Smooth muscle cell (in vitro differentiated cells): ENCODE measurements at regions not wholly inside any gene's neighbourhood (a gene's known extent, or its start where the extent isn't known, plus 50 kb on each side); places are given as distances from the start of the nearest gene placed in this dataset.

Experiments
- DNase-seq: peaks from one replicate; lab custom pipeline; 2025; ENCODE audit not compliant: unreplicated experiment; lab: John Stamatoyannopoulos, UW
- H2AFZ ChIP-seq: fragments of 200-600 bp; sonication (generic); 2 replicates; pipeline ENCODE4 v1.6.0; 2016; ENCODE audit warnings: antibody characterized with exemption, low read depth, mild to moderate bottlenecking
- H3F3A ChIP-seq: fragments of 200-600 bp; sonication (generic); 2 replicates; pipeline ENCODE4 v1.6.0; 2017; ENCODE audit warnings: antibody characterized with exemption, low read depth
- H3K27ac ChIP-seq: fragments of 200-600 bp; sonication (generic); 2 replicates; pipeline ENCODE4 v1.5.1; 2016; ENCODE audit warnings: low read depth, mild to moderate bottlenecking
- H3K27me3 ChIP-seq: fragments of 200-600 bp; sonication (generic); 2 replicates; pipeline ENCODE4 v1.6.1; 2016; ENCODE audit warnings: low read depth, mild to moderate bottlenecking
- H3K36me3 ChIP-seq: fragments of 200-600 bp; sonication (generic); 2 replicates; pipeline ENCODE4 v1.5.1; 2016; ENCODE audit warnings: low read depth
- H3K4me1 ChIP-seq: fragments of 200-600 bp; sonication (generic); 2 replicates; pipeline ENCODE4 v1.5.1; 2016; ENCODE audit warnings: low read depth
- H3K4me2 ChIP-seq: fragments of 200-600 bp; sonication (generic); 2 replicates; pipeline ENCODE4 v1.6.0; 2016; ENCODE audit warnings: mild to moderate bottlenecking
- H3K4me3 ChIP-seq: fragments of 200-600 bp; sonication (generic); 2 replicates; pipeline ENCODE4 v1.5.1; 2016; ENCODE audit warnings: mild to moderate bottlenecking
- H3K79me2 ChIP-seq: fragments of 200-600 bp; sonication (generic); 2 replicates; pipeline ENCODE4 v1.6.0; 2016; ENCODE audit warnings: low read depth, mild to moderate bottlenecking
- H3K9ac ChIP-seq: fragments of 200-600 bp; sonication (generic); 2 replicates; pipeline ENCODE4 v1.6.0; 2016; ENCODE audit warnings: low read depth
- H3K9me3 ChIP-seq: fragments of 200-600 bp; sonication (generic); replicated peaks from 2 replicates; pipeline ENCODE4 v1.5.1; 2016; ENCODE audit warnings: low read depth
- H4K20me1 ChIP-seq: fragments of 200-600 bp; sonication (generic); 2 replicates; pipeline ENCODE4 v1.6.0; 2016; ENCODE audit warnings: low read depth
- CTCF ChIP-seq: fragments of 200-600 bp; sonication (generic); IDR thresholded peaks from 2 replicates; pipeline ENCODE4 v1.5.1; 2017; ENCODE audit warnings: borderline replicate concordance, mild to moderate bottlenecking, antibody characterized with exemption; ENCODE audit not compliant: insufficient read depth, poor library complexity, severe bottlenecking
- WGBS: methylation state at CpG from one replicate; pipeline ENCODE4 v1.1.7; 2016; ENCODE audit warnings: low lambda C conversion rate; 5-methylcytosine and 5-hydroxymethylcytosine counted together

- Histone ChIP-seq H3K9ac (peak overlapping the region; percentile 52), H3K9me3 (no peaks in the 10 kb centered on the region), H3K79me2 (no peaks in the 10 kb centered on the region), H3K4me1 (no peaks in the 10 kb centered on the region), H3K36me3 (no peaks in the 10 kb centered on the region), H4K20me1 (no peaks in the 10 kb centered on the region), H3K4me3 (no peak overlapping the region), H3F3A (no peaks in the 10 kb centered on the region), H2AFZ (no peak overlapping the region), H3K27ac (peak overlapping the region; percentile 73), H3K4me2 (peak overlapping the region; percentile 33), H3K27me3 (no peaks in the 10 kb centered on the region)
- WGBS, result 54% methylated on average over 3 of the region's 3 CpGs
- no peak for DNase-seq
- no peak for TF ChIP-seq CTCF
Observed at GRCh38 chr2:160736148-160737028, 242.8 kb upstream of the RBMS1 start.

- Histone ChIP-seq H3K27ac (peak overlapping the region; percentile 73), H3K9ac (no peak overlapping the region), H3K4me3 (no peak overlapping the region), H2AFZ (no peak overlapping the region), H3K79me2 (no peaks in the 10 kb centered on the region), H3K4me1 (no peaks in the 10 kb centered on the region), H3K9me3 (no peaks in the 10 kb centered on the region), H3K36me3 (no peaks in the 10 kb centered on the region), H3F3A (no peaks in the 10 kb centered on the region), H4K20me1 (no peaks in the 10 kb centered on the region), H3K27me3 (no peaks in the 10 kb centered on the region), H3K4me2 (peak overlapping the region; percentile 33)
- DNase-seq, result no peak
- TF ChIP-seq CTCF, result no peak
- WGBS, result 72% methylated on average over 4 of the region's 4 CpGs
Observed at GRCh38 chr2:160737247-160737646, 243.6 kb upstream of the RBMS1 start.

GRCh38 chr2:160741271-160741670, 247.7 kb upstream of the RBMS1 start:
- no peaks in the 10 kb centered on the region for H4K20me1 ChIP-seq
- H3K4me3 ChIP-seq, result no peak overlapping the region
- H3K9me3 ChIP-seq, result no peaks in the 10 kb centered on the region
- H3F3A ChIP-seq, result no peaks in the 10 kb centered on the region
- H3K27ac ChIP-seq, result no peak overlapping the region
- no peak for TF ChIP-seq CTCF
- H3K9ac ChIP-seq, result no peak overlapping the region
- no peak overlapping the region for H2AFZ ChIP-seq
- no peak overlapping the region for H3K4me2 ChIP-seq
- H3K27me3 ChIP-seq, result no peaks in the 10 kb centered on the region
- no peaks in the 10 kb centered on the region for H3K79me2 ChIP-seq
- H3K36me3 ChIP-seq, result no peaks in the 10 kb centered on the region
- H3K4me1 ChIP-seq, result no peaks in the 10 kb centered on the region
- no peak for DNase-seq

- H3K4me1 ChIP-seq, result no peaks in the 10 kb centered on the region
- 71% methylated on average over 2 of the region's 2 CpGs for WGBS
- no peaks in the 10 kb centered on the region for H3K36me3 ChIP-seq
- no peak overlapping the region for H3K27ac ChIP-seq
- H4K20me1 ChIP-seq, result no peaks in the 10 kb centered on the region
- no peak overlapping the region for H3K4me2 ChIP-seq
- no peak overlapping the region for H3K9ac ChIP-seq
- H2AFZ ChIP-seq, result no peak overlapping the region
- no peak for DNase-seq
- TF ChIP-seq CTCF, result no peak
- H3F3A ChIP-seq, result no peaks in the 10 kb centered on the region
- no peak overlapping the region for H3K4me3 ChIP-seq
- H3K27me3 ChIP-seq, result no peaks in the 10 kb centered on the region
- H3K79me2 ChIP-seq, result no peaks in the 10 kb centered on the region
- H3K9me3 ChIP-seq, result no peaks in the 10 kb centered on the region
Observed at GRCh38 chr2:160741815-160742214, 248.2 kb upstream of the RBMS1 start.
